HG03342 (cell line): ENCODE measurements at regions not wholly inside any gene's neighbourhood (a gene's known extent, or its start where the extent isn't known, plus 50 kb on each side); places are given as distances from the start of the nearest gene placed in this dataset.

Experiments used
- ATAC-seq: cut with Tn5 transposase; IDR thresholded peaks from one replicate; pipeline ENCODE4 v1.9.1; 2021; ENCODE audit warnings: mild to moderate bottlenecking, moderate library complexity; ENCODE audit not compliant: unreplicated experiment

DNA sequence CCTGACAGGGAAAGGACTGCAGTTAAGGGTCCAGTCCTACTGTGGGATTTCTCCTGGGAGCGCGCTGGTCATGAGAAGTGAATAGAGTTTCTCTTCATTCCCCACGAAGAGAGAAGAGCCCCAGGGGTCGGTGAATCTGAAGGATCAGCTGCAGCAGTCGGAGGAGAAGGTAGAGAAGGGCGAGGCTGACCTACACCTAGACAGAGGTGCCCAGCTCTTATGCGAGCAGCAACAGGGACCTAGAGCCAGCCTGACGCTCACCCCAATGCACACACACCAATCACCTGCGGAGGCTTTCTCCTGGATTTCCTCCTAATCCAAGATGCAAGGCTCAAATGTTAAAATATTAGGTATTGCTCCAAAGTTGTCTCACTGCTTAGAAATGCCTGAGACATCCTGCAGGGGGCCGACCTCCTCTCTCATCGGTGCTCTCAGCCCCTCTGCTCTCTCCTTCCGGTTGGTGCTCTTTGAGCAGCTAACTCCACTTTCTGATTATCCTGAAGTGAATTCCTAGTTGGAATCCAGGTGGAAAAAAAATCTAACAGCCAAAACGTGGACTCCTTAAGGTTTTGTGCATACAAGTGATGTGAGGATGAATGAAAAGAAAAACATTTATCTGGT, 176.4 kb downstream of the AHR start:
- ATAC-seq, result no peak

- ATAC-seq, result no peak
Observed at GRCh38 chr7:17477182-17477581, 178.7 kb downstream of the AHR start.

DNA sequence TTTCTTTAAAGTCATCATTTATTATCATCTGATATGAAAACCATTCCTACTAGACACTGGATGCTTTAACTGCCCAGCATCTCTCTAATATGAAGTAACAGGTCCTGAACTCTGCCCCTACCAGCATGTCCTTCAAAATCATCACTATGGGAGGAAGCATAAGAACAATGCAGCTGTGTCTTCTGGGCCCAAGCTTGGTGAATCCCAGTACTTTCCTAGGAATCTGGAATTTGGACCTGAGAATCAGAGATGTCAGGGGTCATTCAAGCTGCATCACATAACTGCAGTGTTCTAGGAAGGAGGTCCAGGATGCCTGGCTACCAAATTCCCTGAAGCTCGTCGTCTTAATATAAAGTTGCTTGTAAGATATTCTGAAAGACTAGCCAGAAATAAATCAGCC, 182.7 kb downstream of the AHR start:
- no peak for ATAC-seq

DNA sequence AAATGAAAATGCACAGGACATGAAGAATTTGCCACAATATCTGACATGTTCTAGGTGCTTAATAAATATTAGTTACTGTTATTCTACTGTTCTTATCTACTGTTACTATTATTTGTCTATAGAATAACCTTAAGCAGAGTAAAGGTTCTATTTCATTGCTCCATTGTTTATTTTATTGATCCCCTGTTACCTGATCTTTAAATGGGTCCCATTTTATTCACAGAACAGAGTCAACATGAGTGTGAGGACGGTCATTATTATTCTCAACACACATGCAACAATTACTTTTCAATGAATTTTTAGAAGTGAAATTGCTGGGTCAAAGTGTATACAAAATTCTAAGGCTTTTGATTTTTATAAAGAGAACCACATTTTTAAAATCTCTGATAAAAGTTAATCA, 186.9 kb downstream of the AHR start:
- ATAC-seq, result no peak

GRCh38 chr7:17485904-17486303, 187.5 kb downstream of the AHR start:
- no peak for ATAC-seq

DNA sequence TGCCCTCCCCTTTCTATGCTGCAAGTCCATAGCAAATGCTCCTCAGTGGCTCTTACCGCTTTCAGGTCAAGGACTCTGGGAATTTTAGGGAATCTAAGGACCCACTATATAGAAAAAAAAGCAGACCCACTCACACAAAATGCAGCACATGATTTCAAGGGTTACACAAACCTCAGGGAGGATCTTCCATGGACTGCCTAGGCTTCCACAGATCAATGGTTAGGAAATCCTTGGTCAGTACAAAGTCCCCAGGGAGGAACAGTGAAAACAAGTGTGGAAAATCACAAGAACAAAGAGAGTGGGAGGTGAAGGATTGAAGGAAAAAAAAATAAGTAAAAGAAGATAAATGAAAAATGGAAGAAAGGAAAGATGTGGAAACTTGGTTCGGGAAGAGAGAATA, 188.4 kb downstream of the AHR start:
- ATAC-seq, result no peak

GRCh38 chr7:17487343-17487742, 188.9 kb downstream of the AHR start:
- no peak for ATAC-seq

DNA sequence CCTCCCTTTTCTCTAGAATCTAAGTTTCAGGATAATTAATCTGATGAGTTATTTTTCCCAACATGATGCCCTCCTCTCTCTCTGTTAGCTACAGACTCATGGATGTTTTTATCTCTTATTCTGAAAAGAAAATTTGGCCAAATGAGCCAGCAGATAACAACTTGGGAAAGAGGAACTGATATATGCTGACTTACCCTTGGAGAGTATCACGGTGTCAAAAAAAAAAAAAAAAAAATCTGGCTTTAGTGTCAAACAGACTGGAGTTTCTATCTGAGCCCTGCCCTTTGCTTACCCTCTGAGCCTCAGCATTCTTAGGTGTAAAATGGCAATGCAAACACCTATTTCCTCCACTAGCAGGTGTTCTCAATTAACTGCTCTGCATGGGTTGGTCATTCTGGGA, 190.4 kb downstream of the AHR start:
- no peak for ATAC-seq

GRCh38 chr7:17489961-17490360, 191.5 kb downstream of the AHR start:
- ATAC-seq, result no peak

GRCh38 chr7:17490825-17491224, 192.4 kb downstream of the AHR start:
- no peak for ATAC-seq

DNA sequence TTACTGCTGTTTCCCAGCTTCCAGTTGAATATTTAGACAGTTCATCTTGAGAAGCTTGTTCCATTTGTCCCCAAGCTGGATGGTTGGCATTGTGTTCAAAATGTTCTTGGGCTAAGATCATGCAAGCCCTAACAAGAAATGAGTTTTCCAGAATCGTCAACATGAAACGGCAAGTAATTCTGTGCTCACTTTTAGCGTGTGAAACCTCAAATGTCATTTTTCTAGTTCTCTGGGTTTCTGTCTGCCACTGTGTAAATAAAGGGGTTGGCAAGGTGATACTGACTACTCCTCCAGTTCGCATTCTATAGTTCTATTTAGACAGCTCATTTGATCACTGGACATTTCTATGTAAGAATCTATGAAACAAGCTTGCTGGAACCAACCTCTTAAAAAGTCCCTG, 194.0 kb downstream of the AHR start:
- ATAC-seq, result peak; percentile 35

DNA sequence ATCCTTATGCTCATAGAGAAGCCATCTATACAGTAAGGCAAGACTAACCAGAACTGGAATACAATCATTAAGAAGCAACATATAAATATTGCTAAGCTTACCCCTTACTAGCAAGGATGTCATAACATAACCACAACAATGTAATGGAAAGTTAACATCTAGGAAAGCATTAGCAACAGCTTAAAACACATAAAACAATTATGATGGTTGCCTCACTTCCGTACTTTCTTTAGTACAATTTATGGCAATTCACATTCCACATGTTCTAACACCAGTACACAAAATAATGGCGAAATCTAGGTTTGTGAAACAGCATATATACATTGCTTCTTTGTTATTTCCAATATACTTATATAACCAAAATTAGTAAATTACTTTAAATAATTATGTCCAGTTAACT, 195.0 kb downstream of the AHR start:
- no peak for ATAC-seq

GRCh38 chr7:17495655-17496394, 197.4 kb downstream of the AHR start:
- peak; percentile 53 for ATAC-seq

DNA sequence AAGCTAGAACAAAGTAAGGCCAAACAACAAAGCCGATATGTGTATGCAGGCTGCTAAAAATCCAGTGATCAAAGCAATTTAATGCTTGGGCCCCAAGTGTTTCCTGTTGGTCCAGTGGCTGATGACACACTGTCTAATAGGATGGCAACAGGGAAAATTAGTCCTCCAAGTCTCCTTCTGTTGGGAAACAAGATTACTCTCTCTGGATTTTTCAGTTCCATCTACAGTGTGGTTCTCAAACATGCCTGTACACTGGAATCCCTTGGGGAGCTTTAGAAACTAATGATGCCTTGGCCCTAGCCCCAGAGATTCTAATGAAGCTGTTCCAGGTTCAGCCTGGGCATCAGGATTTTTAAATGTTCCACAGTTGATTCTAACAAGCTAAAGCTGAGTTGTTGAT, 198.7 kb downstream of the AHR start:
- ATAC-seq, result no peak

DNA sequence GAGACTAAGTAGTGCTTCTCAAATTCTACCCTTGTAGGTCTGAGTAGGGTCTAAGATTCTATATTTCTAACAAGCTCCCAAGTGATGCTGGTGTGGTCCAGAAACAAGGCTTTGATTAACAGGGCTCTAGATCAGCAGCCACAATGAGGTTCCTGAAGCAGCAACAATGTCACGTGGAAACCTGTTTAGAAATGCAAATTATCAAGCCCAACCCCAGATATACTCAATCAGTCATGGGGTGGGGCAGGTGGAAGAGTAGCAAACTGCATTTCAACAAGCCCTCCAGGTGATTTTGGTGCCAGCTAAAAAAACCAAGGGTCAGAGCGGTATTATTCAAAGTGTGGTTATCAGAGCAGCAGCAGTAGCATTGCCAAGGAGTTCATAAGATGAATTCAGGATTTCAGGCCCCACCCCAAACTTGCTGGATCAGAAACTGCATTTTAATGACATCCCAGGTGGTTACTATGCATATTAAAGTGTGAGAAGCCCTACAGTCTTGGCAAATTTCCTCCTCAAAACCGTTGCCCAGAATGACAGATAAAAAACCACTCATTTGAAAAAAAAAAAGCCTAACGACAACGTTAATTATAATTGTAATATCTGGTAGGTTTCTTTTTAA, 199.2 kb downstream of the AHR start:
- no peak for ATAC-seq

DNA sequence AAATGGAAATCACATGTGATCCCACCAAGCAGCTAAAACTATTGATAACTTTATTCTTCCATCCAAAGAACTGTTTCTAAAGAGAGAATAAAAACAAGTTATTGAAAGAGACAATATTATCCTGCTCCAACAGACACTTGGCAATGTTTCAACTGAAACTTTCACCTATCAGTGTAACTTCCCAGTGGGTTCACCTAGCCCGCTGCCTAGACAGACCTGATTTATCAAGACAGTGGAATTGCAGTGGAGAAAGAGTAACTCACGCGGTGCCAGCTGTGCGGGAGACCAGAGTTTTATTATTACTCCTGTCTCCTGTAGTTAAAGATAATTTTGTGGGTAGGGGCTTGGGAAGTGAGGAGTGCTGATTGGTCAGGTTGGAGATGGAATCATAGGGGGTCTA, 199.8 kb downstream of the AHR start:
- ATAC-seq, result no peak

- ATAC-seq, result no peak
Observed at GRCh38 chr7:17500736-17501135, 202.3 kb downstream of the AHR start.

- no peak for ATAC-seq
Observed at GRCh38 chr7:17501441-17502212, 203.2 kb downstream of the AHR start.

DNA sequence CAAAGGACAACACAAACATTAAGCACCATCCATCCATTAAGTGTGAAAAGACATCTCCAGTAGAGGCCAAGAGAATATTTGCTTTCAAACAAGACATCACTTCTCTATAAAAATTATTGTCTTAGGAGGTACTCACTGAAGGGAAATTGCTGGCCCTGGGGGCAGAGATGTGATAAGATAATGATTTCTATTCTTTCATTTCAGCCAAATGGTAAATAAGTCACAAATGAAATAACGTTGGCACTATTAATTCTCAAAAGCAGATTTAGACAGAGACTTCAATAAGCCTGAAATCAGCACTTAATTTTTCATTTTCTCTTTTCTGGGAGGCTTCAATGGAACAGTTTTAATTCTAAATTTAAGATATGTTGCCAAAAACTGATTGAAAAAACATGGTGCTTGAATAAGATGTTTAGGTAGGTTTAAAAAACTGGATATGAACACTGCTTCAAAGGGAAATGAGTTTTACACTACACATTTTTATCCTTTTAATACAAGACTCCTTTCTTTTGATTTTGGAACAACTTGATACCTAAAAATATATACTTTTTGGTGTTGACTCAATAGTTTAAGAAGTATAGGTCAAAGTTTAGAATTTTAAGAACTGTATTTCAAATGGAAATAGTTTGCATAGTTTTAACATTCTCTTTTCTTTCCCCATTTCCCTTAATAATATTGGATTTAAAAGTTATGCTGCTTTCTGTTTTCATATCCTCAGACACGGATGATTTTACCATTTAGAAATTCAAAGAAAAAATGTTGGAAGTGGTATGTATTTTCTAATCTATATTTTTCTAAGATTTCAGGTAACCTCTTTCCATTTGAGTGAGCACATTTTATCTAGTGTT, 204.0 kb downstream of the AHR start:
- no peak for ATAC-seq

DNA sequence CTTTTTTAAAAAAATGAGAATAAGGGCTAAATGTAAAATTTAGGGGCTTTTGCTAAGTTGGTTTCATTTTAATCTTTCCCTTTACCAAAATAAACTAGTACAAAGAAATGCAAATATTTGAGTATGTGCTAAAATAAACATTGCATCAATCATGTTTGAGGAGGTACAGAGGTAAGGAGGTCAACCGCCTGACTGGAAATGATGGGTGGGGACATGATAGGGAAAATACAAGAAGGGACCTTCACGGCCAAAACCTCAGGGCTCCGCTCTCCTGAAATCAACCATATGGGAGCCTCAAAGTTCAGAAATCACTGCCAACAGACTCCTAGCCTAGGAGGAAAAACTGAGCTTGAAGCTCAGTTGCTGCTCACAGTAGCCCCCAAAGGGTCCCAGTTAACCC, 207.6 kb downstream of the AHR start:
- ATAC-seq, result peak; percentile 72

GRCh38 chr7:17506596-17506995, 208.1 kb downstream of the AHR start:
- ATAC-seq, result no peak
